Esophagus muscularis mucosa (tissue), 4 donors: ENCODE measurements at regions not wholly inside any gene's neighbourhood (a gene's known extent, or its start where the extent isn't known, plus 50 kb on each side); places are given as distances from the start of the nearest gene placed in this dataset.

Experiments used
- EP300 ChIP-seq: sonication (generic); formaldehyde crosslinking; IDR thresholded peaks from one replicate; pipeline ENCODE4 v1.6.1; 2017; ENCODE audit warnings: antibody characterized with exemption
- POLR2A ChIP-seq: fragments of 450-650 bp; IDR thresholded peaks from one replicate; pipeline ENCODE4 v1.6.1; 2017; ENCODE audit warnings: antibody characterized with exemption, moderate library complexity, mild to moderate bottlenecking, low read depth
- POLR2AphosphoS5 ChIP-seq, 2 donors: sonication (generic); formaldehyde crosslinking; IDR thresholded peaks; one replicate each; pipeline ENCODE4 v1.6.1; 2017; ENCODE audit warnings: antibody characterized with exemption in 2 of 2
- TF ChIP-seq, protein P1 (sequence below), 3 experiments: fragments of 200-600 bp in 2 of 3; fragments of 450-650 bp in 1 of 3; sonication (generic) in 2 of 3; IDR thresholded peaks; one replicate each; pipeline ENCODE4 v1.5.1; 2017 to 2019; ENCODE audit warnings: antibody characterized with exemption in 3 of 3, mild to moderate bottlenecking in 2 of 3, moderate library complexity in 1 of 3

DNA sequence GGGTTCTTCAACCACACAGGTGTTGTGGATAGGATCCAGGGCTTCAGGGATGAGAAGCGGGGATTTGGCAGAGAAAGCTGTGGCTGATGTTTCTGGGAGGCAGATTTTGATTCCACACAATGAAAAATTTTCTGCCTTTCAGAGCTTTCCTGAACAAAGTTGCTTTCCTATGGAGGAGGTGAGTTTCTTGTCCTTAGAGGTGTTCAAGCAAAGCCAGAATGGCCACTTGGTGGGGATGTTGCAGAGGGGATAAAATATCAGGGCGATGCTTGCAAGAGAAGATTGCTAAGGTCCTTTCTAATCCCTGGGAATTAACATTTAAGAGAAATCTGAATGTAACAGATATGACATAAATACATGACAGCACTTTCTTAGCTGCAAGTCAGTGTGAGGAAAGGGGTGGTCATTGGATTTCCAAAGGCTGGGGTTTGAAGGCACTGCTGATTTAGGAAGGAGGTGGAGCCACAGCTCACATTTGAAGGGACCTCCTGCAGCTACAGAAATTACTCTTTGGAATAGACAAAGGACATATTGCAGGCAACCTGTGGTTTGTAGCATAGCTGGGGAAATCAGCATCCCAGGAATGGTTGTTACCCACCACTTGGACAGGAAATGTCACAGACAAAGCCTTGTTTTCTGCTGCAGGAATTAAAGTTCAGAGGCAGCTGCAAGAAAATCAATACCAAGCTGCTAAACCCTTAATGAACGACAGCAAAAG is 271.1 kb upstream of the CHD6 start:
- TF ChIP-seq POLR2A: no peak
- TF ChIP-seq POLR2AphosphoS5 (IDR thresholded peaks at IDR 0.05): no peak
- TF ChIP-seq, protein P1, sequence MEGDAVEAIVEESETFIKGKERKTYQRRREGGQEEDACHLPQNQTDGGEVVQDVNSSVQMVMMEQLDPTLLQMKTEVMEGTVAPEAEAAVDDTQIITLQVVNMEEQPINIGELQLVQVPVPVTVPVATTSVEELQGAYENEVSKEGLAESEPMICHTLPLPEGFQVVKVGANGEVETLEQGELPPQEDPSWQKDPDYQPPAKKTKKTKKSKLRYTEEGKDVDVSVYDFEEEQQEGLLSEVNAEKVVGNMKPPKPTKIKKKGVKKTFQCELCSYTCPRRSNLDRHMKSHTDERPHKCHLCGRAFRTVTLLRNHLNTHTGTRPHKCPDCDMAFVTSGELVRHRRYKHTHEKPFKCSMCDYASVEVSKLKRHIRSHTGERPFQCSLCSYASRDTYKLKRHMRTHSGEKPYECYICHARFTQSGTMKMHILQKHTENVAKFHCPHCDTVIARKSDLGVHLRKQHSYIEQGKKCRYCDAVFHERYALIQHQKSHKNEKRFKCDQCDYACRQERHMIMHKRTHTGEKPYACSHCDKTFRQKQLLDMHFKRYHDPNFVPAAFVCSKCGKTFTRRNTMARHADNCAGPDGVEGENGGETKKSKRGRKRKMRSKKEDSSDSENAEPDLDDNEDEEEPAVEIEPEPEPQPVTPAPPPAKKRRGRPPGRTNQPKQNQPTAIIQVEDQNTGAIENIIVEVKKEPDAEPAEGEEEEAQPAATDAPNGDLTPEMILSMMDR (IDR thresholded peaks at IDR 0.05): peak; percentile 15 to 18 (median 17)
- no peak for TF ChIP-seq EP300
